ENCODE measurements at regions not wholly inside any gene's neighbourhood (a gene's known extent, or its start where the extent isn't known, plus 50 kb on each side); places are given as distances from the start of the nearest gene placed in this dataset.

DNA sequence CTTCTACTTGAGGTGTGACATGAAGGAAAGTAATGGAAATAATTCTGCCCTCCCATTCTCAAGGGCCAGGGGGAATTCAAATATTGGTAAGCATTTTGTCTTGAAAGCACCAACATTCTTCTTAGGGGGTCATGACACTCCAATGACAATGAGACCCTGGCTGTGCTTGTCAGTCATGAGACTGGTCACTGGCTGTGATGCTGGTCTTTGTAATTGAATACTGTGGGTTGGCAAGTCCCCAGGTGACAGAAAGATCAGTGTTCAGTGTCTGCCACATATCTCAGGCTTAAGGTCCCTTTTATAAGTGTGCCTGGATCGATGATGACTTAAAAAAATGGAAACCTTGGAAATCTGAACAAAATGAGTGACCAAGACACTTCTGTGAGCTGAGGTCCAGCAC, 151.4 kb downstream of the SNRPN start:
- no peak for DNase-seq (ENCODE audit: low read depth)
- TF ChIP-seq MAX (IDR thresholded peaks at IDR 0.05; ENCODE audit: low read depth, low read length) (no peak), MYC (IDR thresholded peaks at IDR 0.05; ENCODE audit: low read depth, low read length) (no peak), POLR2A (IDR thresholded peaks at IDR 0.05; ENCODE audit: extremely low read depth, insufficient read length) (no peak)
- TF ChIP-seq, protein P1, sequence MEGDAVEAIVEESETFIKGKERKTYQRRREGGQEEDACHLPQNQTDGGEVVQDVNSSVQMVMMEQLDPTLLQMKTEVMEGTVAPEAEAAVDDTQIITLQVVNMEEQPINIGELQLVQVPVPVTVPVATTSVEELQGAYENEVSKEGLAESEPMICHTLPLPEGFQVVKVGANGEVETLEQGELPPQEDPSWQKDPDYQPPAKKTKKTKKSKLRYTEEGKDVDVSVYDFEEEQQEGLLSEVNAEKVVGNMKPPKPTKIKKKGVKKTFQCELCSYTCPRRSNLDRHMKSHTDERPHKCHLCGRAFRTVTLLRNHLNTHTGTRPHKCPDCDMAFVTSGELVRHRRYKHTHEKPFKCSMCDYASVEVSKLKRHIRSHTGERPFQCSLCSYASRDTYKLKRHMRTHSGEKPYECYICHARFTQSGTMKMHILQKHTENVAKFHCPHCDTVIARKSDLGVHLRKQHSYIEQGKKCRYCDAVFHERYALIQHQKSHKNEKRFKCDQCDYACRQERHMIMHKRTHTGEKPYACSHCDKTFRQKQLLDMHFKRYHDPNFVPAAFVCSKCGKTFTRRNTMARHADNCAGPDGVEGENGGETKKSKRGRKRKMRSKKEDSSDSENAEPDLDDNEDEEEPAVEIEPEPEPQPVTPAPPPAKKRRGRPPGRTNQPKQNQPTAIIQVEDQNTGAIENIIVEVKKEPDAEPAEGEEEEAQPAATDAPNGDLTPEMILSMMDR (IDR thresholded peaks at IDR 0.05; ENCODE audit: low read depth, low read length): no peak
- no peak overlapping the region for H3K4me3 ChIP-seq (ENCODE audit: low read depth, low read length)

DNA sequence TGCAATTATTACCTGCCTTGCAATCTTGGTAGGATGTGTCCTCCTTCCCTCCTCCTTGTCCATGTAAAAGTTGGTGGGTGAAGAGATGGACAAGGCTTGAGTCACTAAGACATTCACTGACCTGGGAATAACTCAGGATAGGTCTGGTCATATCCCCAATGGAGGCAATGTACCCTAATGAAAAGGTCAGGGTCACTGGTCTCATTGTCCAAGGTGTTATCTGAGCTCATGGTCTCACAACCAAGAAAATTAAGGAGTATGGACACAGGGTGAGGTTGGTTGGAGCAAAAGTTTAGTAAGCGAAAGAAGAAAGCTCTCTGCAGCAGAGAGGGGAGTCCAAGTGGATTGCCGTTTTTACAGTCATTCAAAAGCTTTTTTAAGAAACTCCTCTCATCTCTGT, 179.0 kb downstream of the SNRPN start:
- DNase-seq (ENCODE audit: low read depth): no peak
- TF ChIP-seq MYC (IDR thresholded peaks at IDR 0.05; ENCODE audit: low read depth, low read length) (no peak), MAX (IDR thresholded peaks at IDR 0.05; ENCODE audit: low read depth, low read length) (no peak), POLR2A (IDR thresholded peaks at IDR 0.05; ENCODE audit: extremely low read depth, insufficient read length) (no peak)
- TF ChIP-seq, protein P1 (IDR thresholded peaks at IDR 0.05; ENCODE audit: low read depth, low read length): no peak
- no peak overlapping the region for H3K4me3 ChIP-seq (ENCODE audit: low read depth, low read length)

GRCh38 chr15:25134546-25134945, 179.8 kb downstream of the SNRPN start:
- peak; percentile 1 for DNase-seq (ENCODE audit: low read depth)
- TF ChIP-seq, protein P1 (IDR thresholded peaks at IDR 0.05; ENCODE audit: low read depth, low read length): no peak
- TF ChIP-seq POLR2A (IDR thresholded peaks at IDR 0.05; ENCODE audit: extremely low read depth, insufficient read length) (no peak), MYC (IDR thresholded peaks at IDR 0.05; ENCODE audit: low read depth, low read length) (no peak), MAX (IDR thresholded peaks at IDR 0.05; ENCODE audit: low read depth, low read length) (no peak)
- H3K4me3 ChIP-seq (ENCODE audit: low read depth, low read length): no peak overlapping the region

- peak; percentile 31 for DNase-seq (ENCODE audit: low read depth)
- no peak overlapping the region for H3K4me3 ChIP-seq (ENCODE audit: low read depth, low read length)
Measured at GRCh38 chr15:25136119-25136518, 181.3 kb downstream of the SNRPN start.

GRCh38 chr15:25137013-25137412, 182.2 kb downstream of the SNRPN start:
- no peak for DNase-seq (ENCODE audit: low read depth)
- TF ChIP-seq, protein P1 (IDR thresholded peaks at IDR 0.05; ENCODE audit: low read depth, low read length): no peak
- TF ChIP-seq MYC (IDR thresholded peaks at IDR 0.05; ENCODE audit: low read depth, low read length) (no peak), POLR2A (IDR thresholded peaks at IDR 0.05; ENCODE audit: extremely low read depth, insufficient read length) (no peak), MAX (IDR thresholded peaks at IDR 0.05; ENCODE audit: low read depth, low read length) (no peak)
- no peak overlapping the region for H3K4me3 ChIP-seq (ENCODE audit: low read depth, low read length)

More at GRCh38 chr15:25136119-25136518, 181.3 kb downstream of the SNRPN start:
- TF ChIP-seq, protein P1 (IDR thresholded peaks at IDR 0.05; ENCODE audit: low read depth, low read length): peak; percentile 48
- TF ChIP-seq MAX (IDR thresholded peaks at IDR 0.05; ENCODE audit: low read depth, low read length) (no peak), POLR2A (IDR thresholded peaks at IDR 0.05; ENCODE audit: extremely low read depth, insufficient read length) (no peak), MYC (IDR thresholded peaks at IDR 0.05; ENCODE audit: low read depth, low read length) (no peak)

Measured in NB4 (cell line).